GM12874 (cell line): ENCODE measurements at regions not wholly inside any gene's neighbourhood (a gene's known extent, or its start where the extent isn't known, plus 50 kb on each side); places are given as distances from the start of the nearest gene placed in this dataset.

ENCODE experiments used
- CTCF ChIP-seq: IDR thresholded peaks from 2 replicates; pipeline ENCODE4 v1.5.1; 2011; ENCODE audit warnings: low read depth, mild to moderate bottlenecking, control low read depth, low read length, moderate library complexity; ENCODE audit not compliant: insufficient read depth

GRCh38 chr6:40706178-40706577 lies 119.0 kb upstream of the LRFN2 start:
- TF ChIP-seq CTCF = no peak

GRCh38 chr6:40705354-40705753 lies 118.2 kb upstream of the LRFN2 start:
- no peak for TF ChIP-seq CTCF

GRCh38 chr6:40701352-40702007 lies 114.3 kb upstream of the LRFN2 start:
- no peak for TF ChIP-seq CTCF

GRCh38 chr6:40700006-40700580 lies 112.9 kb upstream of the LRFN2 start:
- TF ChIP-seq CTCF = no peak

DNA sequence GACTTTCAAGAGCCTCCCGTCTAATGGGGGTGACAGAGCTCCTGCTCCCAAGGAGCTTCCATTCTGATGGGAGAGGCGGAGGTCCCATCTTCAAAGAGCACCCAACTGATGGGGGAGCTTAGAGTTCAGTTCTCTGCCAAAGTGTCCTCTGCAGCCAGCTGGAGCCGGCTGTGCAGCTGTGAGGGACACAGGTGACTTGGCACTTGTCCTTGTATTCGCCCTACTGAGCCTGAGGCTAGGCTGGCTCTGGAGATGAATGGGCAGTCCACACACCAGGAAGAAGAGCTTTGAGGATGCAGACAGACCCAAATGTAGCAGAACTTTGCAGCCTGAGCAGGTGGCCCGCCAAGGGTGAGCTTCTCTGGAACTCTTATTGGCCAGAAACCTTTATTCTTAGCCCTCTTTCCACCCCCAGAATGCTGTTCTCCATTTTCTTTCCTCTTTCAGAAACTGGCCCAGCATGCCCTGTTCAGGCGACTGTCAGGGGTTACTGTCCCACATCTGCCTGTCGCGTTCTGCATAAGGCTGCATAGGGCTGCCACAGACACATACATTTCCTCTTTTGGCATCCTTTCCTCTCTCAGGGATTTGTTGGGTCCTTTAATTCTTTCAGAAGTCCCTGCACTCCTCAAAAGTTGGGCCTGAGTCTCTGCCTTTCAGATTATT lies 108.7 kb upstream of the LRFN2 start:
- TF ChIP-seq CTCF = no peak

DNA sequence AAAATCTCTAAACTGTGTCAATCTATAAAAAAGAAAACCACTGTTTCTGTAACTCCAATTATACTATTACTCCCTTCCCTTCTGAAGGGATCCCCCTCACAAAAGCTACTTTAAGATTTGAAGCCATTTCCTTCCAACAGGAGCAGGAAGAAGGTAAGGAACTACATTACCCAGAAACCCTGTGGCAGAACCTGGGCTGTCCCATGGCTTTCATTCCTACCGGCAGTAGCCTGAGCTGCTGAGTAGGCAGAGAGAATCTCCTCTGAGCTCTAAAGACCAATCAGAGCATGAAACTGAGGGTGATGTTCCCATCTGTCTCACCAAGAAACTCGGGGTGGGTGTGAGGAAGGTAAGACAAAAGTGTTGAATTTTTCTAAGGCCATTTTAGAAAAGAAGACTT lies 108.0 kb upstream of the LRFN2 start:
- TF ChIP-seq CTCF = no peak

- no peak for TF ChIP-seq CTCF
Observed at GRCh38 chr6:40693768-40694167, 106.6 kb upstream of the LRFN2 start.
